HUES6 (cell line): ENCODE measurements at regions not wholly inside any gene's neighbourhood (a gene's known extent, or its start where the extent isn't known, plus 50 kb on each side); places are given as distances from the start of the nearest gene placed in this dataset.
"Not testable (repeated sequence)": the region's sequence is repeated elsewhere in the genome, so short reads cannot be mapped to it uniquely, and the experiment has no call there.

ENCODE experiments used
- H3K27ac ChIP-seq: 2 replicates; pipeline ENCODE4 v1.7.0; 2013; ENCODE audit warnings: low read depth, mild to moderate bottlenecking, low read length, inconsistent platforms
- H3K27me3 ChIP-seq: 2 replicates; pipeline ENCODE4 v1.6.1; 2013; ENCODE audit warnings: low read length; ENCODE audit not compliant: control insufficient read depth, insufficient read depth
- H3K36me3 ChIP-seq: 2 replicates; pipeline ENCODE4 v1.6.1; 2013; ENCODE audit warnings: low read length; ENCODE audit not compliant: control insufficient read depth, insufficient read depth
- H3K4me1 ChIP-seq: 2 replicates; pipeline ENCODE4 v1.6.1; 2013; ENCODE audit warnings: low read length; ENCODE audit not compliant: control insufficient read depth, insufficient read depth
- H3K4me3 ChIP-seq: 2 replicates; pipeline ENCODE4 v1.5.1; 2013; ENCODE audit warnings: low read depth, low read length
- H3K9ac ChIP-seq: one replicate; pipeline ENCODE4 v1.6.1; 2013; ENCODE audit warnings: mild to moderate bottlenecking, low read length
- H3K9me3 ChIP-seq: 2 replicates; pipeline ENCODE4 v1.6.1; 2013; ENCODE audit warnings: low read depth, low read length; ENCODE audit not compliant: control insufficient read depth, insufficient read depth

DNA sequence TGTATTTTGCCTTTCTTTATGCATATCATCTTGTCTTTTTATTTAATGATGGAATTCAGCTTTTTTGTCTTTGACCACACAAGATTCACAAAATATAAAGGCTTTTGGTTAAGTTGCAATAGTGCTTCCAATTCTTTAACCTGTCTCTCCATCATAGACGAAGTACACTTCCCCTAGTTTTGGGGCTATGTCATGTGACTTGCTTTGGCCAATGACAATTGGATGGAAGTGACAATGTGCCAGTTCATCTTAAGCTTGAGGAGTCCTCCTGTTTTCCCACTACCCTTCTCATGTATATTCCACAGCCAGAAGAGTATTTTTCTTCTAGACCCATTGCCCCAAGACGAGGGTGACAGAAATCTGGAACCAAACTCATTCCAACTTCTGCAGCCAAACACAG lies 419.6 kb upstream of the BRINP3 start:
- H3K4me3 ChIP-seq = no peak overlapping the region
- H3K27ac ChIP-seq = no peak overlapping the region
- no peaks in the 10 kb centered on the region for H3K27me3 ChIP-seq
- no peaks in the 10 kb centered on the region for H3K4me1 ChIP-seq
- no peaks in the 10 kb centered on the region for H3K36me3 ChIP-seq
- H3K9ac ChIP-seq = no peak overlapping the region
- no peaks in the 10 kb centered on the region for H3K9me3 ChIP-seq

DNA sequence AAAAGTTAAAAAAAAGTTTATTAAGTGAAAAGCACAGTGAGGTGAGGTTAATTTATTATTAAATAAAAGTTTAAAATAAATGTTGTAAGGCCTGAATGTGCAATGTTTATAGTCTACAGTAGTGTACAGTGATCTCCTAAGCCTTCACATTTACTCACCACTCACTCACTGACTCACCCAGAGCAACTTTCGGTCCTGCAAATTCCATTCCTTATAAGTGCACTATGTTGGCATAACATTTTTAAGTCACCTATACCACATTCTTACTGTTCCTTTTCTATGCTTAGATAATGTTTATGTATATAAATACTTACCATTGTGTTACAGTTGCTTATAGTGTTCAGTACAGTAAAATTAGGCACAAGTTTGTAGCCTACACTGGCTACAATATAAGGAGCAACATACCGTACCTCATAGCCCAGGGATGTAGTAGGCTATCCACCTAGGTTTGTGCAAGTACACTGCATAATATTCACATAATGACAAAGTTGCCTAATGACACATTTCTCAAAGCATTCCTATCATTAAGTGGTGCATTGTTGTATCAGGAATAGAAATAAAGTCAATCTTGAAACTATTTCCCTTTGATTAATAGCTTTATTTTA lies 426.5 kb upstream of the BRINP3 start:
- Histone ChIP-seq H3K36me3 (no peaks in the 10 kb centered on the region), H3K4me1 (no peaks in the 10 kb centered on the region), H3K9me3 (no peaks in the 10 kb centered on the region), H3K4me3 (no peak overlapping the region), H3K27me3 (no peaks in the 10 kb centered on the region), H3K9ac (no peak overlapping the region), H3K27ac (no peak overlapping the region)

DNA sequence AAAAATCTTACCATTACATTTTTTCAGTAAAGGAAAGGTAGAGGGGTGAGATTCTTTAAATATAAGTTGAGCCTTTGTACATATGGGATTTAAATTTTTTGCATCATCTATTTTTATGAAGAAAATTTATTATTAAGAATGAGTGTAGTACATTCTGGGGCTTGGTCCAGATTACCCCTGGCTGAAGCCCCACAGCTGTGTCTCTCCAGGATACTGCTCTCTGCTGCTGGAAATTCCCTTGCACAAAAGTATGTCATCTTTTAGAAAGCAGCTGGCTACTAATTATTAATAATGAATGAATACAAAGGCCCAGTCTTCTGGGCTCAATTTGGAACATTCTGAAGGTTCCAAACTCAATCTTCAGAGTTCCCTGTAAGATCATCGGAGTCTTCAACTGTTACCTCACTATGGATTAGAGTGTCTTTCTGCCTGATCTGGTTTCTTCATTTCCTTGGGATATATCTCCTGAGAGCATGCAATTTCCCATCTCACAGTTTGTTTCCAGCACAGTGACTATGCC lies 428.6 kb upstream of the BRINP3 start:
- Histone ChIP-seq H3K27ac (no peak overlapping the region), H3K9me3 (no peaks in the 10 kb centered on the region), H3K36me3 (no peaks in the 10 kb centered on the region), H3K9ac (no peak overlapping the region), H3K4me3 (no peak overlapping the region), H3K4me1 (no peaks in the 10 kb centered on the region), H3K27me3 (no peaks in the 10 kb centered on the region)

DNA sequence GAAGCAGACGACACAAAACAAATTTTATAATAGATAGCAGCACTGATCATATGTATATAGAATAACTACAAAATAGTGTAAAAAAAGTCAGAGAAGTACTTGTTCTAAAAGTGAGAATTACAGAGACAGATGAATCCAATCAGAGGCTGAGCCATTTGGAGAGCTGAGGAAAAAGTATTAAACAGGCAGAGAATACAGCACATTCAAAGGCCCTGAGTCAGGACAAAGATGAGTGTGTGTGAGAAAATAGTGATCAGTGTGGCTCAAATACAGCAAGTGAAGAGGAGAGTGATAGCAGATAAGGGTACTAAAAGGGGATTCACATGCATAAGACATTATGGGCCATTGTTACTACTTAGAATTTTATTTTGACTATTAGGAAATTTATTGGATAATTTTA lies 430.6 kb upstream of the BRINP3 start:
- no peak overlapping the region for H3K4me3 ChIP-seq
- H3K27me3 ChIP-seq = no peaks in the 10 kb centered on the region
- no peaks in the 10 kb centered on the region for H3K36me3 ChIP-seq
- no peak overlapping the region for H3K9ac ChIP-seq
- H3K4me1 ChIP-seq = no peaks in the 10 kb centered on the region
- H3K27ac ChIP-seq = no peak overlapping the region
- H3K9me3 ChIP-seq = peaks cover 3% of the 10 kb centered on the region; the same call in 1 of the 2 replicates

DNA sequence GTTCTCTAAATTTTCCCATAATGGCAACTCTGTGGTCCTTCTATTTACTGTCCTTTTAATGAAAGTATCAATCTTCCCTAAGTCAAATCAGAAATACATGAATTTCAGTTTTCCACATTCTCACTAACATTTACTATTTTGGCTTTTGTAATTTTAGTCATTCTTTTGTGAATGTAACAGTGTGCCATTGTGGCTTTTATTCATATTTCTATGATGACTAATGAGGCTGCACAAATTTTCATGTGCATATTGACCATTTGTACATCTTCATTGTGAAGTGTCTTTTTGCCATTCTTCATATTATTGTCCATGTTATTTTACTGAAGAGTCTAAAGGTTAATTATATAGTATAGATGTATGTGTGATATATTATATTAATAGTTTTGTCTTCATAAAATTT lies 431.0 kb upstream of the BRINP3 start:
- Histone ChIP-seq H3K27me3 (no peaks in the 10 kb centered on the region), H3K9me3 (peaks cover 4% of the 10 kb centered on the region; the same call in 1 of the 2 replicates), H3K27ac (no peak overlapping the region), H3K4me3 (no peak overlapping the region), H3K4me1 (no peaks in the 10 kb centered on the region), H3K36me3 (no peaks in the 10 kb centered on the region), H3K9ac (no peak overlapping the region)

DNA sequence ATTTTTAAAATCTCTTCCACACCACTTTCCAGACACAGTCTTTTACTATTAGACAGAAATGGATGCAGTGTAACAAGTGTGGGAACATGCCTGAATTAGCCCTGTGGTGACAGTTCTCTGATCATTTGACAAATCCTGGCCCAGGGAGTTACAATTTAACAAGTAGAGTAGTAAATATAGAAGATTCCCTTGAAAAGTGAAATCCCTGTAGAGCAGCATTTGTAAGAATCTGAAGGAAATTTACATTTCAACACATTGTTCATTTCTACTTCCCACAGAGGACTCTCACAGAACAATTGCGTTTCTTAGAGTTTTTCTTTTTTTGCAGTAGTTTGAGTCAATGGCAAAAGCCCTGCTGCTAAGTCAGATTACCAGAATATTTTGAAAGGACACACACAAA lies 458.3 kb upstream of the BRINP3 start:
- H3K9ac ChIP-seq = no peak overlapping the region
- no peak overlapping the region for H3K27ac ChIP-seq
- no peaks in the 10 kb centered on the region for H3K36me3 ChIP-seq
- H3K4me1 ChIP-seq = no peaks in the 10 kb centered on the region
- H3K9me3 ChIP-seq = no peaks in the 10 kb centered on the region
- H3K27me3 ChIP-seq = no peaks in the 10 kb centered on the region
- no peak overlapping the region for H3K4me3 ChIP-seq

DNA sequence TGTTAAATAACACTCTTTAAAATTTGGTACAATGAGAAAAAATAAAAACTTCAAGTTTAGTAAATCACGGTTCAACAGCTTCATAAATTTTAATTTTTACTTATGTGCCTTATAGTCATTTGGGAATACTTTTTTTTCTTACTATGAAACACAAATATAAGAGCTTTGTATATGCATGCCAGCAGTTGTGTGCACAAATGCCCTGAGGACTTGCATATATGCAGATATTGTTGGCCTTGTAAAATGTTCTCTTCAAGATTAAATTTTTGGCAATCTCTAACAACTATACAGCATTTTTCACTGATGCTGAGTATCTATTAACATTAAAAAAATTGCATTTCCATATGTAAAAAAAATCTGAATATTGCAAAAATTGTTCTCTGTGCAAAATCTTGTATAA lies 458.7 kb upstream of the BRINP3 start:
- Histone ChIP-seq H3K36me3 (no peaks in the 10 kb centered on the region), H3K27me3 (no peaks in the 10 kb centered on the region), H3K4me3 (no peak overlapping the region), H3K9ac (no peak overlapping the region), H3K27ac (no peak overlapping the region), H3K9me3 (no peaks in the 10 kb centered on the region), H3K4me1 (no peaks in the 10 kb centered on the region)

DNA sequence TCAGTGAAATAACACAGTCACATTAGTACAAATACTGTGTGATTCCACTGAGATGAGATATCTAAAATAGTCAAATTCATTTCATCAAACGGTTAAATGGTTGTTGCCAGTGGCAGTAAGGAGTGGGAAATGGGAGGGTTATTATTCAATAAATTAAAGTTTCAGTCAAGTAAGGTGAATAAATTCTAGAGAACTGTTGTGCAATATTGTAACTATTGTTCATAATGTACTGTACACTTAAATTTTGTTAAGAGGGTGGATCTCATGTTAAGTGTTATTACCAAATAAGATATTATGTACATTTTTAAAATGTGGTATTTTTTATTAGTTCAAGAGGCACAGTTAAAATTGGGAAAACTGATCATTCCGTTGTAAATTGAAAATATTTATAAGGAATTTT lies 463.3 kb upstream of the BRINP3 start:
- Histone ChIP-seq H3K27ac (no peak overlapping the region), H3K4me1 (no peaks in the 10 kb centered on the region), H3K9ac (no peak overlapping the region), H3K9me3 (no peaks in the 10 kb centered on the region), H3K36me3 (no peaks in the 10 kb centered on the region), H3K27me3 (no peaks in the 10 kb centered on the region), H3K4me3 (no peak overlapping the region)

DNA sequence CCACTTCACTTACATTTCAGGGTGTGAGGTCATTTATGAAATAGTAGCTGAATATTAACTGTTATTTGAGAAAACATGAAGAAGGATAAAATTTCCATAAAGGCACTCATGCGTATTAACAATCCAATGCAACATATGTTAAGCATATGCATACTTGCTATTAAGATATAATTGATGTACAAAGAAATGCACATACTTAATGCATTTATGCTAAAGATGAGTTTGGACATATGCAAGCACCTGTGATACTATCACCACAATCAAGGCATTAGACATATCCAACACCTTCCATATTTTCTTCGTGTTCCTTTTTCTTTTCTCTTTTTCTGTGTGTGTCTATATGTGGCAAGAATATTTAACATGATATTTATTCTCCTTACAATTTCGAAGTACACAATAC lies 464.8 kb upstream of the BRINP3 start:
- H3K9me3 ChIP-seq = no peaks in the 10 kb centered on the region
- H3K27ac ChIP-seq = no peak overlapping the region
- H3K4me3 ChIP-seq = no peak overlapping the region
- no peak overlapping the region for H3K9ac ChIP-seq
- no peaks in the 10 kb centered on the region for H3K4me1 ChIP-seq
- H3K27me3 ChIP-seq = no peaks in the 10 kb centered on the region
- no peaks in the 10 kb centered on the region for H3K36me3 ChIP-seq

DNA sequence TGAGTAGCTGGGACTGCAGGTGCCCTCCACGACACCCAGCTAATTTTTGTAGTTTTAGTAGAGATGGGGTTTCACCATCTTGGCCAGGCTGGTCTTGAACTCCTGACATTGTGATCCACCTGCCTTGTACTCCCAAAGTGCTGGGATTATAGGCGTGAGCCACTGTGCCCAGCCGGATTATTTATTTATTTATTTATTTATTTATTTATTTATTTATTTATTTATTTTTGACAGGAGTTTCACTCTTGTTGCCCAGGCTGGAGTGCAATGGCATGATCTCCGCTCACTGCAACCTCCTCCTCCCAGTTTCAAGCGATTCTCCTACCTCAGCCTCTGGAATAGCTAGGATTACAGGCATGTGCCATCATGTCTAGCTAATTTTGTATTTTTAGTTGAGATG lies 466.1 kb upstream of the BRINP3 start:
- not testable (repeated sequence) for H3K36me3 ChIP-seq, H3K9ac ChIP-seq, H3K4me3 ChIP-seq

DNA sequence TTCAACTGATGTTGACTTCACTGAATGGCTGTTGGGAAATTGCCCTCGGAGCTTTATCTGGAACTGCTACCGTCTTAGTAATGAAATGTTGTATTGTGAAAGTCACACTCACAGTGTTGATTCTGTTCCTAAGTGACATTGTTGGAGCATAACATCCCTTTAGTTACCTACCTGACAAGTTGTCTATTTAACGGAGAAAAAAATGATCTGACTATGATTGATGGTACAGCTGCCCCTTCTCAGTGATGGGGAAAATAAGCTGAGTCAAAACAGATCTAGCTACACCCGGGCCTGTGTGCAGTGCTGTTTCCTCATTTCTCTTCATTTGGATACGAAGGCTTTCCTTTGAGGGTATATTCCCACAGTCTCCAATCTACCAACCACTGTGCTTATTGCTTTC lies 472.3 kb upstream of the BRINP3 start:
- H3K4me3 ChIP-seq = no peak overlapping the region
- H3K36me3 ChIP-seq = no peaks in the 10 kb centered on the region
- no peak overlapping the region for H3K9ac ChIP-seq
- H3K27ac ChIP-seq = no peak overlapping the region
- no peaks in the 10 kb centered on the region for H3K4me1 ChIP-seq
- H3K9me3 ChIP-seq = no peaks in the 10 kb centered on the region
- no peaks in the 10 kb centered on the region for H3K27me3 ChIP-seq

More for the DNA sequence above, 466.1 kb upstream of the BRINP3 start:
- H3K4me1 ChIP-seq, H3K27me3 ChIP-seq, H3K9me3 ChIP-seq, H3K27ac ChIP-seq: not testable (repeated sequence)

DNA sequence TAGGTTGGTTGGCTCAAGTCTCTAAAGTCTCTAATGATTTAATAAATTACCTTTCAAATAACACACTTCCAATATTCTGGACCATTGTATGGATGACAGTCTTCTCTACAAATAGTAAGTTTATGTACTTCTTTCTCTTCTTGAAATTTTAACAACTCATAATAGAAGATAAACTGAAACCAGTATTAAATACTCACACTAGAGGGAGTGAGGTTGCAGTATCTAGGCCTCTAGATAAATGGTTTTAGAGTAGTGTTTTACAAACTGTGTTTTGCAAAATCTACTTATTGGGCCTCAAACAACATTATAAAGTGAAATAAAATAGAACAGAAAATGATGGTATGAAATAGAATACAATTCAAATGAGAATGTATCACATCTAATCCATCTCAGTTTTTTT lies 479.9 kb upstream of the BRINP3 start:
- Histone ChIP-seq H3K4me1 (no peaks in the 10 kb centered on the region), H3K4me3 (no peak overlapping the region), H3K36me3 (no peaks in the 10 kb centered on the region), H3K27ac (no peak overlapping the region), H3K27me3 (no peaks in the 10 kb centered on the region), H3K9ac (no peak overlapping the region), H3K9me3 (no peaks in the 10 kb centered on the region)
